Activated naive CD8-positive, alpha-beta T cell (primary cell): ENCODE measurements at regions not wholly inside any gene's neighbourhood (a gene's known extent, or its start where the extent isn't known, plus 50 kb on each side); places are given as distances from the start of the nearest gene placed in this dataset.

Source experiments
- H3K27ac Mint-ChIP-seq: one replicate; pipeline ENCODE4 v1.8.0; 2021; ENCODE audit warnings: mixed read lengths
- H3K27me3 Mint-ChIP-seq: one replicate; pipeline ENCODE4 v1.8.0; 2021; ENCODE audit warnings: mixed read lengths
- H3K36me3 Mint-ChIP-seq: one replicate; pipeline ENCODE4 v1.8.0; 2021; ENCODE audit warnings: mixed read lengths
- H3K4me1 Mint-ChIP-seq: one replicate; pipeline ENCODE4 v1.8.0; 2021; ENCODE audit warnings: low read depth, mixed read lengths
- H3K4me3 Mint-ChIP-seq: one replicate; pipeline ENCODE4 v1.8.0; 2021; ENCODE audit warnings: mild to moderate bottlenecking, mixed read lengths
- H3K9me3 Mint-ChIP-seq: one replicate; pipeline ENCODE4 v1.8.0; 2021; ENCODE audit warnings: low read depth, mixed read lengths

DNA sequence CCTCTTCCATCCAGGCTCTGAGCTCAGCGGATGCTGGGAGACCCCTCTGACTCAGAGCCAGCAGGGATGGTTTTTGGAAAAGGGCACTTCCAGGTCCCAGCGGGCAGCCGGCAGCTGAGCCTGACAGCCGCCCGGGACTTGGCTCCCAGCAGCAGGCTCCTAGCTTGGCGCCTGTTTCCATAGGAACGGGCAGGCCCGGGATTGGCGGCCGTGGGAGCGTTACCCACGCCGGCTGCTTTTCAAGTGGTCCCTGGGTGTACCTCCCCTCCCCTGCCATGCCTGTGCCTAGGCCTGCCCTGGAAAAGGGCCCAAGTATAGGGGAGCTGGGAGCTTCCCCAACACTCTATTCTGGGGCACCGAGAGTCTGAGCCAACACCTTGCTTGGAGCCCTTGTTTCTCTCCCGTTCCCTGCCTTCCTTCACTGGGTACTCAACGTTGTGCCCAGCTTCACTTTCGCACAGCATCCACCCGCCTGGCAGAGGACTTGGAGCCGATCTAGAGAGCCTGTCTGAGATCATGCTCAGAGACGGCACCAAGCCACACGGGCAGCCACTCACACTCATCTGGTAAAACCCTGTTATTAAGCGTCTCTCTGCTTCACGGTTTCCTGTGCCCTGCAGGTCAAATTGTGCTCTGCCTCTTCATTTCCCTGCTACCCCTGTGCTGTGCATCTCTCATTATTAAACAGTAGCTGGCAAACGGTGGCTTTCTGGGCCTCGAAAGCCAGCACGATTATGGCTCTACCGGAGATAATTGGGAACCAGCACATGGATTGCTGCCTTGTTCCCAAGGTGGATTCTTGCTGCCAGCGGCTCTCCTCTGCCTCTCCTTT is 521.5 kb downstream of the BCOR start:
- peaks cover 15% of the 10 kb centered on the region for H3K4me1 Mint-ChIP-seq
- no peak overlapping the region for H3K27ac Mint-ChIP-seq
- H3K36me3 Mint-ChIP-seq, result no peaks in the 10 kb centered on the region
- no peaks in the 10 kb centered on the region for H3K9me3 Mint-ChIP-seq
- H3K4me3 Mint-ChIP-seq, result no peak overlapping the region
- H3K27me3 Mint-ChIP-seq, result no peaks in the 10 kb centered on the region

DNA sequence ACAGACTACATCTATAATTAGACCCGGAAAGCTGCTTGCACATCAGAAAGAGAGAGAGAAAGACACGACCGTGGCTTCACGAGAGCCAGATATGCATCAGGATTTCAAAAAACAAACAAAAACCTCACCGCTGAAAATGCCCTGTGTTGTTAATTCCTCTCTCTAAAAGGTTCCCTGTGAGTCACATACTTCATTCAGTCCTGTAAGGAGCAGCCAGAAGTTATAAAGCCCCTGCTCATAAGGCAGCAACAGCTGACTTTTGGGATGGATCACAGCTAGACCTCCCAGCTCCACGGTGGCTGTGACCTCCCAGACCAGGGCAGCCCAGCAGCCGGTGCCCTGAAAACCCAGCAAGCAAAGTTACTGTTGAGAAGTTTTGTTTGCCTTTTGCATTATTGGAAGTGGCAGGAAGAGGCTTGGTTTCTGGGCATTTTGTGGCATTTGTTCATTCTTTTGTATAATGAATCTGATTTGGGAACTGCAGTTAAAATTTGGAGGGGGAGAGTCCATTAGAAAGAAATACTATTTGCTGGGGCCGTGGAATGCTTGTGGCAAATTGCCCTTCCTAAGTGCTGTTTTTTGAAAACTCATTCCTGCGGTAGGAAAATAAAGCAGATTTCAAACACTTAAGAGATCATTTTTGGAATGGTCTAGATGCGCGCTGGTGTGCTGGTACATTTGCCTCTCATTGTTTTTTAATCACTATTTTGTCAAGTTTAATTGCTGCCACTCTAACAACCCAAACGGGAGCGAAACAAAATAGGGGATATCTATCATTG is 520.4 kb downstream of the BCOR start:
- no peaks in the 10 kb centered on the region for H3K36me3 Mint-ChIP-seq
- H3K4me1 Mint-ChIP-seq, result peaks cover 15% of the 10 kb centered on the region
- H3K27me3 Mint-ChIP-seq, result no peaks in the 10 kb centered on the region
- H3K4me3 Mint-ChIP-seq, result no peak overlapping the region
- peak overlapping the region; percentile 41 for H3K27ac Mint-ChIP-seq
- no peaks in the 10 kb centered on the region for H3K9me3 Mint-ChIP-seq

DNA sequence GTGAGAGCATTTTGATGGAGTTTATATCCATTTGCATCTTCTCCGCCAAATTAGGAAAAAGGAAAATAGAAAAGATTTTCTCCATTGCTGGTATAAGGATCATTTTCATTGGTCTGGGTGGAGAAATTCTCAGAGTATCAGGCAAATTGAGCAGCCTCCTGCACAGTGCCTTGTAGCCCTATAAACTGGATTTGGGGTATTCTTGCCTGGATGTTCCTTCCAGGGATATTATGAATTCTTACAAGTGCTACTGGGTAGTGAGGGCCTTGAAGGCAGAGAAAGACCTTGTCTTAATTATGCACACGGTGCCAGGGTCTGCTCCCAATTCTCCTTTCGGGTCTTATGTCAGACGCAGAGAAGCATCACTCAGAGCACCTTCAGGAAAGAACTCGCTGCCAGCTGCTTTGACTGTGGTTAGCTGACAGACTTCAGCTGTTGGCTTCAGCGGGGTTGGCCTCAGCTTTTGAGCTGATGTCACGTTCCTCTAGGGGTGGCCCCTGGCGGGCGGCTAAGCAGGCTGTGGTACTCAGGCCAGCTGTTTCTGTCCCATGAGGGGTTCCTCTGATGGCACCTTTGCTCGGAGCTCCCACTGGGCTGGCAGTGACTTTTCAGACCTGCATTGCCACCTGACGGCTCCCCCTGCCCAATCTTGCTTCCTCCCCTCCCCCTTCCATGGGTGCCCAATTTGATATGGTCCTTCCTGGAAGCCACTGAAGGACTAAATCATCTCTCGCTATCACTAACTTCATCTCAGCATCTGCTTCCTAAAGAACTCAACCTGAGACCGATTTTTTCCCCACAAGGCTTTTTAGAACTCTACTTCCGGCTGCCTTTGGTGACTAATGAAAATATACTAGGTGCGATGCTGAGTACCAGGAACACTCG is 519.5 kb downstream of the BCOR start:
- no peaks in the 10 kb centered on the region for H3K27me3 Mint-ChIP-seq
- peak overlapping the region; percentile 72 for H3K27ac Mint-ChIP-seq
- no peaks in the 10 kb centered on the region for H3K36me3 Mint-ChIP-seq
- H3K4me1 Mint-ChIP-seq, result peaks cover 15% of the 10 kb centered on the region
- peak overlapping the region; percentile 74 for H3K4me3 Mint-ChIP-seq
- H3K9me3 Mint-ChIP-seq, result no peaks in the 10 kb centered on the region

DNA sequence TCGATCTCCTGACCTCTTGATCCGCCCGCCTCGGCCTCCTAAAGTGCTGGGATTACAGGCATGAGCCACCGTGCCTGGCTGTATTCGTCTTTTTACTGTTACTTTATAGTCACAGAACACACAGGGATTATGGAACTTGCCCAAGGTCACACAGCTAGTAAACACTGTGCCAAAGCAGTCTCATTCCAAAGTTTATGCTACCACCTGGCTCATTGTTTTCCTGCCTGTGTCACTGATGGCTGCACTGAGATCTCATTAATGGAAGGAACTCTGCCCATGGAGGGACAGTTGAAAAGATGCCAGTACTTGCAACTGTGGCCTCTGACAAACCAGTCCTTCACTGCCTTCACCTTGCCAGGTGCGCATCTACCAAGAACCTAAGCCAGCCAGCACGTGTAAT is 517.7 kb downstream of the BCOR start:
- no peak overlapping the region for H3K27ac Mint-ChIP-seq
- H3K4me3 Mint-ChIP-seq, result no peak overlapping the region
- no peaks in the 10 kb centered on the region for H3K27me3 Mint-ChIP-seq
- no peaks in the 10 kb centered on the region for H3K36me3 Mint-ChIP-seq
- H3K9me3 Mint-ChIP-seq, result no peaks in the 10 kb centered on the region
- H3K4me1 Mint-ChIP-seq, result peaks cover 15% of the 10 kb centered on the region

DNA sequence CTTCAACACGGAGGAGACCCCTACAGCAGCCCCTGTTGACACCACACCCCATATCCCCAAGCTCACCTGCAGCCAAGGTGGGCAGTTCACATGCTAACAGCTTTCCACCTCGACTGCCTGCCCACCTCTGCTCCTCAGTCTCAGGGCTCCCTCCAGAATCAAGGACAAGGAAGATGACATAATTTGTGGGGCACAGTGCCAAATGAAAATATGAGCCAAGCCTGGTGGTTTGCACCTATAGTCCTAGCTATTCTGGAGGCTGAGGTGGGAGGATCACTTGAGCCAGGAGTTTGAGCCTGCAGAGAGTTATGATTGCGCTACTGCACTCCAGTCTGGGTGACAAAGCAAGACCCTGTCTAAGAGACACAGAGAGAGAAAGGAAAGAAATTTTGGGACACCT is 516.3 kb downstream of the BCOR start:
- H3K27me3 Mint-ChIP-seq, result no peaks in the 10 kb centered on the region
- no peaks in the 10 kb centered on the region for H3K36me3 Mint-ChIP-seq
- H3K4me3 Mint-ChIP-seq, result no peak overlapping the region
- no peak overlapping the region for H3K27ac Mint-ChIP-seq
- no peaks in the 10 kb centered on the region for H3K9me3 Mint-ChIP-seq
- H3K4me1 Mint-ChIP-seq, result peaks cover 15% of the 10 kb centered on the region

DNA sequence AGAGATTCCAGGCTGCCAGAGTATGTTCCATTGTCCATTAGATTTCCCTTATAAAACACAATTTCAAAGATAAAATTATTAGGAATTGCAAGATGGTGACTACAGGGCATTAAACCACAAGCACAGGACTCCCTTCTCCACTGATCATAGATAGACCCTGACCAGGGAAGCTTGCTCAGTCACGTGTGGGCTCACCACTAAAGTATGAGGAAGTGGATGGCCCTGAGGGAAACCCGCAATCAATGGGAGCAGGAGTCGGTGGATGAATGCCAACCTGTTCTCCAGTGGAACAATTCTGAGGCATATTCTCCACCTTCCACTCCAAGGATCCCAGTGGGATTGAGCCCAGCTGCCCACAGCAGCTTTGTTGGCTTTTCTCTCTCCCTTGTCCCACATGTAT is 515.7 kb downstream of the BCOR start:
- H3K4me3 Mint-ChIP-seq, result no peak overlapping the region
- H3K27me3 Mint-ChIP-seq, result no peaks in the 10 kb centered on the region
- H3K4me1 Mint-ChIP-seq, result peaks cover 15% of the 10 kb centered on the region
- no peaks in the 10 kb centered on the region for H3K36me3 Mint-ChIP-seq
- H3K9me3 Mint-ChIP-seq, result no peaks in the 10 kb centered on the region
- no peak overlapping the region for H3K27ac Mint-ChIP-seq

DNA sequence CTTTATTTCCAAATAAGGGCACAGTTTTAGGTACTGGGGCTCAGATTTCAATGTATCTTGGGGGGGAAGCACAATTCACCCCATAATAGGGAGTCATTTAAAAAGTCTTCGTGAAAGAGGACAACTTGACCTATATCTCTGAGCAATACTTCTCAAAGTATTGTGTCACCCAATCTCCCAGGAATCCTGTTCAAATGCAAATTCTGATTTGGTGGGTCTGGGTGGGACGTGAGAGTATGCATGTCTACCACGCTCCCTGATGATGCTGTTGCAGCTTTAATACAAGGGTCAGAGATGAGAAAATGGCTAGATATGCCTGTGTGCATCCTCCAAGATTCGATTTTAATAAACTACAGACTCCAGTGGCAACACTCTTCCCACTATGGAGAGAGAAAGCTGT is 514.8 kb downstream of the BCOR start:
- H3K9me3 Mint-ChIP-seq, result no peaks in the 10 kb centered on the region
- H3K4me1 Mint-ChIP-seq, result peaks cover 12% of the 10 kb centered on the region
- H3K27ac Mint-ChIP-seq, result no peak overlapping the region
- no peaks in the 10 kb centered on the region for H3K27me3 Mint-ChIP-seq
- H3K4me3 Mint-ChIP-seq, result no peak overlapping the region
- H3K36me3 Mint-ChIP-seq, result no peaks in the 10 kb centered on the region

DNA sequence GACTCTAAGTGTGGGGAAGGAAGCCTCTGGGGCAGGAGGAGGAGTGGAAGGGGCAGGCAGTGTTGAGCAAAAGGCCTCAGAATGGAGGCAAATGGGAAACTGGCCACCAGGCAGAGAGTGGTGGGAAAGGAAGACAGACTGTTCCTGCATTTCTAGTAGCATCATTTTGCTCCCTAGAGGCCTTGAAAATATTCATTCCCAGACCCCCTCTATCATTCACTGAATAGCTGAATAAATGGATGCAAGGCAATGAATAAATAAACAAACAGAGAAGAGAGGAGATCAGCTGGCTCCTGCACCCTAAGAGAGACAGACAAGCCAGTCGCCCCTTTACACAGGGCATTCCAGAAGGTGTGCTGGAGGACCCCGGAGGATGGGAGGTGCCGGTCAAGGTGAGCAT is 511.9 kb downstream of the BCOR start:
- no peaks in the 10 kb centered on the region for H3K9me3 Mint-ChIP-seq
- no peaks in the 10 kb centered on the region for H3K36me3 Mint-ChIP-seq

DNA sequence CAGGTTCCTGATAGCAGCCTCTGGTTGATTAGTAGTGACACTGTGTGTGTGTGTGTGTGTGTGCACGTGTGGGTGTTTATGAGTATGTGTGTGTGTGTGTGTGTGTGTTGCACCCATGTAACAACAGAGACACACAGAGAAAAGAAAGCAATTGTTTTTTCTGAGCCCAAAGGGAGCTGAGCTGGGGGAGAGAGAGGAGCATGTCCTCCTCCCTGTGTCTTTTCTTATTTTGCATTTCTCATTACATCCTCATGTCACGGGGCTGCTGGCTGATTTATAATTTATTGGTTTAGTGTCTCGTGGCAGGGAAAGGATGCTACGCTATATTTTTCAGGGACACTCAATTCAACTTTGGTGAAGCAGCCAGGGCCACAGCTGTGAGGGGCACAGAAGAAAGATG is 511.4 kb downstream of the BCOR start:
- H3K4me1 Mint-ChIP-seq, result no peaks in the 10 kb centered on the region
- no peaks in the 10 kb centered on the region for H3K9me3 Mint-ChIP-seq
- no peak overlapping the region for H3K27ac Mint-ChIP-seq
- H3K4me3 Mint-ChIP-seq, result no peak overlapping the region
- H3K36me3 Mint-ChIP-seq, result no peaks in the 10 kb centered on the region
- no peaks in the 10 kb centered on the region for H3K27me3 Mint-ChIP-seq

More for the DNA sequence above, 511.9 kb downstream of the BCOR start:
- H3K27me3 Mint-ChIP-seq, result no peaks in the 10 kb centered on the region
- H3K27ac Mint-ChIP-seq, result no peak overlapping the region
- no peak overlapping the region for H3K4me3 Mint-ChIP-seq
- no peaks in the 10 kb centered on the region for H3K4me1 Mint-ChIP-seq

DNA sequence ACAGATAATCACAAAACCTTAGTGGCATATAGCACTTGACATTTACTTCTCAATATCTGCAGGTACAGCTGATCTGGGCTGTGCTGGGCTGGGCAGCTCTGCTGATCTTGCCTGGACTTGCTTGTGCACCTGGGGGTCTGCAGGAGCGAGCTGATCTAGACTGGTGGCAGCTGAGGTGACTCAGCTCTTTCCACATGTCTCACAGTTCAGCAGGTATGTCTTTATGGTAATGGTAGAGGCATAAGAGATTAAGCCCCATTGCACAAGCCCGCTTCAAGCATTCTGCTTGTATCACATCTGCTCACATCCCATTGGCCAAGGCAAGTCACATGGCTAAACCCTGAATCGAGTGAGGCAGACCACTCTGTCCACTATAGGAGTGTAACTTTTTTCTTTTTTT is 506.7 kb downstream of the BCOR start:
- no peak overlapping the region for H3K4me3 Mint-ChIP-seq
- H3K9me3 Mint-ChIP-seq, result no peaks in the 10 kb centered on the region
- no peaks in the 10 kb centered on the region for H3K4me1 Mint-ChIP-seq
- H3K27ac Mint-ChIP-seq, result no peak overlapping the region
- no peaks in the 10 kb centered on the region for H3K36me3 Mint-ChIP-seq
- no peaks in the 10 kb centered on the region for H3K27me3 Mint-ChIP-seq

DNA sequence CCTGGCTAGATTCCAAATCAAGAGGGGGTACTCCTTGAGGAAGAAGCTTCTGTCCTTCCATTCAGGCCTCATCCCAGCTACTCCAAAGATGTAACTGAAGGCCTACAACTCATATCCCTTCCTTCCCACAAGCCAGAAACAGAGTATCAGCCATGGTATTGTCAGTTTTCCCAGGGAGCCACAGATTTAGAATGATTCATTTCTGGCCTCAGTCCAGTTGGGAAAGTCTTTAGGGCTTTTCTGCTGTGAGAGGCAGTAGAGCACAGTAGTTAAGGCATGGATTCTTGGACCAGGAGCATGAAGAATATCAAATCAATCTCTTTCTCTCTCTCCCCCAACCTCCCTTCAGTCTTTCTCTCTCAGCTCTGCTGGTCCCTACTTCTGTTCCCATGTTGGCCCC is 505.0 kb downstream of the BCOR start:
- Mint-ChIP-seq H3K27ac (no peak overlapping the region), H3K4me1 (peaks cover 1% of the 10 kb centered on the region), H3K4me3 (no peak overlapping the region), H3K27me3 (no peaks in the 10 kb centered on the region), H3K9me3 (no peaks in the 10 kb centered on the region), H3K36me3 (no peaks in the 10 kb centered on the region)

DNA sequence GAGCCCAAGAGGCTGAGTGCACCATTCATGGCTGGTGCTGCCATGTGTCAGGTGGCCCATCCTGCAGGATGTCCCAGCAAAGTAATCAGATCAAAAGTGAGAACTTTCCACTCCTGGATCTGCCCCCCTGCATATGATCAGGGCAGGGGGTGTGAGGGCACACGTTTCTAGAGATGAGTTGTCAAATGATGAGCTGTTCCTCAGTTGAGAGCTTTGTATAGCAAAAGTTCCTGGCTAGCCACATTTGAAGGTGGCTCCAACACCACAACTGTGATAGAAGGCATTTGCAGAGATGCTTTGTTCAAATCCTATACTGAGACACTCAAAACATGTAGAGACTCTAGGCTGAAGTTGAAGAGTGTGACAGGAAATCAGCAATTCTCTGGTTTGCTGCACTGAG is 501.8 kb downstream of the BCOR start:
- H3K36me3 Mint-ChIP-seq, result no peaks in the 10 kb centered on the region
- no peaks in the 10 kb centered on the region for H3K9me3 Mint-ChIP-seq
- H3K27ac Mint-ChIP-seq, result no peak overlapping the region
- peaks cover 1% of the 10 kb centered on the region for H3K4me1 Mint-ChIP-seq
- H3K27me3 Mint-ChIP-seq, result no peaks in the 10 kb centered on the region
- no peak overlapping the region for H3K4me3 Mint-ChIP-seq

DNA sequence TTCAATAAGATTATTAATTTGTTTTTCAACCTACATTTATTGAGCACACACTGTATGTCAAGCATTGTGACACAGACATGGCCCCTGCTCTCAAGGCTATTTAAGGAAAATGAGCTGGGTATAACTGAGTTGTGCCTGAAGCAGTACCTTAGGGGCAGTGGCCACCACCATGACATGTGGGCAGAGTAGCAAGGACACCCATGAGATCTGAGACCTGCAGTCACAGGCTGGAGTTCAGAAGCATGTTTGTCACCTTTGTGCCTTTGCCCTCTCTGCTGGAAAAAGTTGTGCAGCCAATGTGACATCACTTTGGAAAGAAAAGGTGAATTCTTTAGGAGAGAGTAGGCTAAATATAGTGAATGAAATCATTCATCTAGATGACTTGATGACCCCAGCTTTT is 501.3 kb downstream of the BCOR start:
- H3K9me3 Mint-ChIP-seq, result no peaks in the 10 kb centered on the region

DNA sequence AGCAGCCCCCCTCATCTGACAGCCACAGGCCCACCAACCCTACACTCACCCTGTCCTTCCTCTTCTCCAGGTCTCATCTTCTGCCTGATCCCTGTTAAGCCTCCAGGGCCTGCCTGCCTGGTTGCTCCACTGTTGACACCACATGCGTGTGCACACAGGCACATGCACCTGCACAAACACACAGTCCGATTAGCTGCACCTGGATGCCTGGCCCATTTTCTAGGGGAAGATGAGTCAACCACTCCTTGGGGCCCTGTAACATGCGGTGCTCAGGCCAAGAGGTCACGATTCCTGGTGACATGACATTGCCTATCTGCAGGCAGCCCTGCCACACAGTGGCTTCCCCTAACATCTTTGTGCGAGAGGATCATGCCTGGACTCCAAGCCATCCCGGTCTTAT is 498.4 kb downstream of the BCOR start:
- Mint-ChIP-seq H3K4me3 (no peak overlapping the region), H3K27me3 (no peaks in the 10 kb centered on the region), H3K27ac (no peak overlapping the region), H3K4me1 (peaks cover 1% of the 10 kb centered on the region), H3K36me3 (no peaks in the 10 kb centered on the region), H3K9me3 (no peaks in the 10 kb centered on the region)

More for the DNA sequence above, 501.3 kb downstream of the BCOR start:
- no peak overlapping the region for H3K27ac Mint-ChIP-seq
- H3K4me3 Mint-ChIP-seq, result no peak overlapping the region
- H3K4me1 Mint-ChIP-seq, result peaks cover 1% of the 10 kb centered on the region
- H3K27me3 Mint-ChIP-seq, result no peaks in the 10 kb centered on the region
- no peaks in the 10 kb centered on the region for H3K36me3 Mint-ChIP-seq

DNA sequence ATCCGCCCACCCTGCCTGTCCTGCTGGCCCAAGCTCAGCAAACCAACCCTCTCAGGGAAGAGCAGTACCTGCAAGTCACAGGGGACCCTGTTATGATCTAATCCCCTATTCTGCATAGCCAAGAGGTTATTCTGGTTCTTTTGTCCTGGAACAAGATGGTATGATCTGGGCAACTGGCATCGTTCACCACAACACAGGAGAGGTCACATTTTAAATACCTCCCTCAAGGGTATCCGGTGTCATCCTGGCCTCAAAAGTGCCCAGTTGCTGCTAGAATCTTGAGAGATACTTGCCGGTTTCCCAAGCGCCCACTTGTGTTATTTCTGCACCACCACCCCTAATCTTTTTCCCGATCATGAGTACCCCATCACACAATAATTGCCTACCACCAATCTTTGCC is 497.5 kb downstream of the BCOR start:
- Mint-ChIP-seq H3K4me3 (no peak overlapping the region), H3K4me1 (peaks cover 1% of the 10 kb centered on the region), H3K27ac (no peak overlapping the region), H3K9me3 (no peaks in the 10 kb centered on the region), H3K36me3 (no peaks in the 10 kb centered on the region), H3K27me3 (no peaks in the 10 kb centered on the region)
